PC-9 (cell line): ENCODE measurements at regions not wholly inside any gene's neighbourhood (a gene's known extent, or its start where the extent isn't known, plus 50 kb on each side); places are given as distances from the start of the nearest gene placed in this dataset.

Source experiments
- CTCF ChIP-seq: fragments of 200-600 bp; sonication (generic); conservative IDR thresholded peaks from 2 replicates; pipeline ENCODE4 v1.6.1; 2017; ENCODE audit warnings: mixed run types, antibody characterized with exemption, mild to moderate bottlenecking, moderate library complexity
- EZH2 ChIP-seq: fragments of 200-600 bp; sonication (generic); IDR thresholded peaks from 2 replicates; pipeline ENCODE4 v1.8.0; 2017; ENCODE audit warnings: antibody characterized with exemption, low read depth

- TF ChIP-seq CTCF, result no peak
- TF ChIP-seq EZH2, result no peak
These were observed 103.3 kb upstream of the BOD1 start for GRCh38 chr5:173719731-173720082.
